ENCODE measurements at regions not wholly inside any gene's neighbourhood (a gene's known extent, or its start where the extent isn't known, plus 50 kb on each side); places are given as distances from the start of the nearest gene placed in this dataset.

DNA sequence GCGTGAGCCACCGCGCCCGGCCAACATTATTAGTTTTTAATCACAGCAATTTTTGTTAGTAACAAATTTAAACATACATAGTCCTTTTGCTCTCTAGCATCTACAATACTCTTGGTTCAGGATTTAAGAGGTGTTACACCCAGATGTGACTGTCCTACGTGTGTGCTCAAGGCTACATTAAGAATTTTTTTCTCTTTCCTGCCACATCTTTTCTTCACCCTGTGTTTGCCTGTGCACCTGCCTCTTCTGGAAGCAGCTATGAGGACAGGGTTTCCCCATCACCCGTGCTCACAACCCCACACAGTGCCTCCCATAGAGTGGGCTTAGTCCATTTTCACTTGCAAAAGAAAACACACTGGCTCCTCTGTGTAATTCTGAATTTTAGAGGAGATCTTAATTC, 186.7 kb upstream of the KLF6 start:
- Histone ChIP-seq H3K4me2 (ENCODE audit: insufficient read depth, low read length) (no peak overlapping the region), H4K20me1 (replicated peaks; ENCODE audit: control insufficient read depth, insufficient read depth, low read length) (no peaks in the 10 kb centered on the region), H3K4me1 (replicated peaks in 1 of 2; ENCODE audit: control insufficient read depth in 2 of 2, insufficient read depth in 2 of 2, low read length in 2 of 2) (no peaks in the 10 kb centered on the region), H3K27ac (ENCODE audit: extremely low read depth, low read depth, low read length) (no peak overlapping the region), H3K9me3 (replicated peaks; ENCODE audit: control insufficient read depth, insufficient read depth, low read depth, low read length) (no peaks in the 10 kb centered on the region), H3K4me3 (no peak overlapping the region), H3K9me1 (ENCODE audit: control insufficient read depth, insufficient read depth, low read length) (no peaks in the 10 kb centered on the region), H2AFZ (ENCODE audit: low read depth, low read length) (no peak overlapping the region), H3K36me3 (ENCODE audit: control insufficient read depth, insufficient read depth, low read length) (no peaks in the 10 kb centered on the region), H3K79me2 (ENCODE audit: control insufficient read depth, insufficient read depth, low read length) (no peaks in the 10 kb centered on the region), H3K9ac (ENCODE audit: insufficient read depth in 1 of 2, low read depth in 2 of 2, low read length in 2 of 2) (no peak overlapping the region), H3K27me3 (ENCODE audit: control insufficient read depth in 2 of 2, insufficient read depth in 2 of 2, low read length in 2 of 2) (no peaks in the 10 kb centered on the region)
- ATAC-seq, result no peak
- in situ Hi-C loops (cut with MboI) (no loop called here), intact Hi-C loops (cut with micrococcal nuclease) (no loop called here)
- WGBS (ENCODE audit: insufficient coverage, low coverage, missing lambda C conversion rate), result 62% methylated on average over 5 of the region's 6 CpGs
- no peak for DNase-seq (ENCODE audit: extremely low read depth in 1 of 4, low spot score in 3 of 4)
- CTCF ChIA-PET (ENCODE audit: low intra/inter-chr PET ratio), result no interaction called here
- TF ChIP-seq, protein P1, sequence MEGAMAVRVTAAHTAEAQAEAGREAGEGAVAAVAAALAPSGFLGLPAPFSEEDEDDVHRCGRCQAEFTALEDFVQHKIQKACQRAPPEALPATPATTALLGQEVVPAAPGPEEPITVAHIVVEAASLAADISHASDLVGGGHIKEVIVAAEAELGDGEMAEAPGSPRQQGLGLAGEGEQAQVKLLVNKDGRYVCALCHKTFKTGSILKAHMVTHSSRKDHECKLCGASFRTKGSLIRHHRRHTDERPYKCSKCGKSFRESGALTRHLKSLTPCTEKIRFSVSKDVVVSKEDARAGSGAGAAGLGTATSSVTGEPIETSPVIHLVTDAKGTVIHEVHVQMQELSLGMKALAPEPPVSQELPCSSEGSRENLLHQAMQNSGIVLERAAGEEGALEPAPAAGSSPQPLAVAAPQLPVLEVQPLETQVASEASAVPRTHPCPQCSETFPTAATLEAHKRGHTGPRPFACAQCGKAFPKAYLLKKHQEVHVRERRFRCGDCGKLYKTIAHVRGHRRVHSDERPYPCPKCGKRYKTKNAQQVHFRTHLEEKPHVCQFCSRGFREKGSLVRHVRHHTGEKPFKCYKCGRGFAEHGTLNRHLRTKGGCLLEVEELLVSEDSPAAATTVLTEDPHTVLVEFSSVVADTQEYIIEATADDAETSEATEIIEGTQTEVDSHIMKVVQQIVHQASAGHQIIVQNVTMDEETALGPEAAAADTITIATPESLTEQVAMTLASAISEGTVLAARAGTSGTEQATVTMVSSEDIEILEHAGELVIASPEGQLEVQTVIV (CRISPR knock-in tag; IDR thresholded peaks at IDR 0.05; ENCODE audit: borderline replicate concordance), result no peak
- TF ChIP-seq, protein P2, sequence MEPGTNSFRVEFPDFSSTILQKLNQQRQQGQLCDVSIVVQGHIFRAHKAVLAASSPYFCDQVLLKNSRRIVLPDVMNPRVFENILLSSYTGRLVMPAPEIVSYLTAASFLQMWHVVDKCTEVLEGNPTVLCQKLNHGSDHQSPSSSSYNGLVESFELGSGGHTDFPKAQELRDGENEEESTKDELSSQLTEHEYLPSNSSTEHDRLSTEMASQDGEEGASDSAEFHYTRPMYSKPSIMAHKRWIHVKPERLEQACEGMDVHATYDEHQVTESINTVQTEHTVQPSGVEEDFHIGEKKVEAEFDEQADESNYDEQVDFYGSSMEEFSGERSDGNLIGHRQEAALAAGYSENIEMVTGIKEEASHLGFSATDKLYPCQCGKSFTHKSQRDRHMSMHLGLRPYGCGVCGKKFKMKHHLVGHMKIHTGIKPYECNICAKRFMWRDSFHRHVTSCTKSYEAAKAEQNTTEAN (CRISPR knock-in tag; IDR thresholded peaks at IDR 0.05), result no peak
- TF ChIP-seq MTA2 (IDR thresholded peaks at IDR 0.05; ENCODE audit: low read depth) (no peak), DPF2 (IDR thresholded peaks at IDR 0.05) (no peak), ZNF830 (CRISPR knock-in tag; IDR thresholded peaks at IDR 0.05) (no peak), PHB (CRISPR knock-in tag; IDR thresholded peaks at IDR 0.05) (no peak), MYBL2 (IDR thresholded peaks at IDR 0.05; ENCODE audit: low read depth) (no peak), MYBL2 (CRISPR knock-in tag; IDR thresholded peaks at IDR 0.05; ENCODE audit: borderline replicate concordance) (no peak), TFAM (CRISPR knock-in tag; conservative IDR thresholded peaks at IDR 0.05) (no peak), SLC30A9 (CRISPR knock-in tag; IDR thresholded peaks at IDR 0.05) (no peak), MIER1 (IDR thresholded peaks at IDR 0.05; ENCODE audit: low read depth) (no peak), GTF2A2 (tag; IDR thresholded peaks at IDR 0.05) (no peak), MTA1 (IDR thresholded peaks at IDR 0.05; ENCODE audit: borderline replicate concordance) (no peak), GABPB2 (CRISPR knock-in tag; conservative IDR thresholded peaks at IDR 0.05) (no peak), RBM15 (IDR thresholded peaks at IDR 0.05; ENCODE audit: insufficient read depth, low read length) (no peak), SP2 (IDR thresholded peaks at IDR 0.05; ENCODE audit: extremely low read depth, low read depth, low read length, poor library complexity, severe bottlenecking) (no peak), ZEB2 (IDR thresholded peaks at IDR 0.05) (no peak), ARID1B (IDR thresholded peaks at IDR 0.05) (no peak), SMARCE1 (IDR thresholded peaks at IDR 0.05) (no peak)
- TF ChIP-seq, protein P3, sequence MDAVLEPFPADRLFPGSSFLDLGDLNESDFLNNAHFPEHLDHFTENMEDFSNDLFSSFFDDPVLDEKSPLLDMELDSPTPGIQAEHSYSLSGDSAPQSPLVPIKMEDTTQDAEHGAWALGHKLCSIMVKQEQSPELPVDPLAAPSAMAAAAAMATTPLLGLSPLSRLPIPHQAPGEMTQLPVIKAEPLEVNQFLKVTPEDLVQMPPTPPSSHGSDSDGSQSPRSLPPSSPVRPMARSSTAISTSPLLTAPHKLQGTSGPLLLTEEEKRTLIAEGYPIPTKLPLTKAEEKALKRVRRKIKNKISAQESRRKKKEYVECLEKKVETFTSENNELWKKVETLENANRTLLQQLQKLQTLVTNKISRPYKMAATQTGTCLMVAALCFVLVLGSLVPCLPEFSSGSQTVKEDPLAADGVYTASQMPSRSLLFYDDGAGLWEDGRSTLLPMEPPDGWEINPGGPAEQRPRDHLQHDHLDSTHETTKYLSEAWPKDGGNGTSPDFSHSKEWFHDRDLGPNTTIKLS (IDR thresholded peaks at IDR 0.05; ENCODE audit: borderline replicate concordance, low read depth), result no peak
- TF ChIP-seq, protein P4, sequence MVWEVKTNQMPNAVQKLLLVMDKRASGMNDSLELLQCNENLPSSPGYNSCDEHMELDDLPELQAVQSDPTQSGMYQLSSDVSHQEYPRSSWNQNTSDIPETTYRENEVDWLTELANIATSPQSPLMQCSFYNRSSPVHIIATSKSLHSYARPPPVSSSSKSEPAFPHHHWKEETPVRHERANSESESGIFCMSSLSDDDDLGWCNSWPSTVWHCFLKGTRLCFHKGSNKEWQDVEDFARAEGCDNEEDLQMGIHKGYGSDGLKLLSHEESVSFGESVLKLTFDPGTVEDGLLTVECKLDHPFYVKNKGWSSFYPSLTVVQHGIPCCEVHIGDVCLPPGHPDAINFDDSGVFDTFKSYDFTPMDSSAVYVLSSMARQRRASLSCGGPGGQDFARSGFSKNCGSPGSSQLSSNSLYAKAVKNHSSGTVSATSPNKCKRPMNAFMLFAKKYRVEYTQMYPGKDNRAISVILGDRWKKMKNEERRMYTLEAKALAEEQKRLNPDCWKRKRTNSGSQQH (CRISPR knock-in tag; IDR thresholded peaks at IDR 0.05), result no peak
- POLR2A ChIA-PET, result no interaction called here
- FAIRE-seq, result no peak
- no TSS peak for BruUV-seq (replicated peaks)

Measured in K562 (cell line).